Mammary epithelial cell (primary cell): ENCODE measurements at regions not wholly inside any gene's neighbourhood (a gene's known extent, or its start where the extent isn't known, plus 50 kb on each side); places are given as distances from the start of the nearest gene placed in this dataset.

ENCODE experiments used
- EZH2 ChIP-seq: IDR thresholded peaks from 2 replicates; pipeline ENCODE4 v1.6.1; 2012; ENCODE audit warnings: low read length, inconsistent platforms, borderline replicate concordance
- TF ChIP-seq, protein P1 (sequence below), 2 donors: IDR thresholded peaks in 1 of 2; conservative IDR thresholded peaks in 1 of 2; 2 replicates each; pipeline ENCODE4 v1.5.1; 2011 to 2012; ENCODE audit warnings: inconsistent platforms in 2 of 2, low read length in 2 of 2, mild to moderate bottlenecking in 2 of 2, control low read depth in 1 of 2, low read depth in 1 of 2; ENCODE audit not compliant: insufficient read depth in 1 of 2; ENCODE audit errors: extremely low read depth in 1 of 2

DNA sequence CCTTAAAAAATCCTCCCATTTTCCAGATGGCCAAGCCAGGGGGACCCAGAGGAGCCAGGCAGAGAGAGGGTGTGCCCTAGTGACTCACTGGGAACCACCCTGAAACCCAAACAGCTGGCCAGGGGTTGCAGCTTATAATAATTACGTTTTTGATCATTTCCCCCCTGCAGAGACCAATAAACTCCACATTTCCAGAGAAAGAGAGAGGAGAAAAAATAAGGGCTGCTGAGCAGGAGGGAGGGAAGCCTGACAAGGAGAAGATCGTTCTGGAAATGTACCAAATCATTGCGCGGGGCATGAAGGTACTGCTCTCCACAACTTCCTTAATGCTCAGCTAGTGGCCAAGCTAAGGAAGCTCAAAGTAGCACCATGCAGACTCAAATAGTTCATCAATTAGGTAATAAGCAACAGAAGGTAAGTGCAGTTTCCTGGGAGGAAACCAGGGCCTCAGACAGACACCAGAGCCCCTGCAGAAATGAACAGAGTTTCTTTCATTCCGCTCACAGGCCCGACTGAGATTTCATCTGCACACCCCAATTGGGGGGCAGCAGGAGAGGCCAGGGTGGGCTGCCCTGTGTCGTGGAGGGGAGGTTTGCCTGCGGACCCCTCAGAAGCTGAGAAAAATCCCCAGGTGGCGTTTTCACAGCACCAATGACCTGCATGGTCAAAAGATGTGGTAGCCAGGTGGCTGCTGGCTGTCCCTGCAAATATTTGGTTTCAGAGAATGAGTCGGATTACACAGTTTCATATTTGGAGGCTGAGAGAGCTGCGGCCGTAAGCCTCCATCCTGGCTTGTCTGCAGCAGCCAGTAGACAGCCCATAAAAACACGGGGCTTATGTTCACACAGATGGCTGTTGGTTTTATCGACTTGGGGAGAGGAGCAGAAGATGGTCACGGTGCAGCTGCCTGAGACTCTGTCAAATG is 153.2 kb upstream of the LYZL2 start:
- TF ChIP-seq, protein P1, sequence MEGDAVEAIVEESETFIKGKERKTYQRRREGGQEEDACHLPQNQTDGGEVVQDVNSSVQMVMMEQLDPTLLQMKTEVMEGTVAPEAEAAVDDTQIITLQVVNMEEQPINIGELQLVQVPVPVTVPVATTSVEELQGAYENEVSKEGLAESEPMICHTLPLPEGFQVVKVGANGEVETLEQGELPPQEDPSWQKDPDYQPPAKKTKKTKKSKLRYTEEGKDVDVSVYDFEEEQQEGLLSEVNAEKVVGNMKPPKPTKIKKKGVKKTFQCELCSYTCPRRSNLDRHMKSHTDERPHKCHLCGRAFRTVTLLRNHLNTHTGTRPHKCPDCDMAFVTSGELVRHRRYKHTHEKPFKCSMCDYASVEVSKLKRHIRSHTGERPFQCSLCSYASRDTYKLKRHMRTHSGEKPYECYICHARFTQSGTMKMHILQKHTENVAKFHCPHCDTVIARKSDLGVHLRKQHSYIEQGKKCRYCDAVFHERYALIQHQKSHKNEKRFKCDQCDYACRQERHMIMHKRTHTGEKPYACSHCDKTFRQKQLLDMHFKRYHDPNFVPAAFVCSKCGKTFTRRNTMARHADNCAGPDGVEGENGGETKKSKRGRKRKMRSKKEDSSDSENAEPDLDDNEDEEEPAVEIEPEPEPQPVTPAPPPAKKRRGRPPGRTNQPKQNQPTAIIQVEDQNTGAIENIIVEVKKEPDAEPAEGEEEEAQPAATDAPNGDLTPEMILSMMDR (conservative IDR thresholded peaks at IDR 0.05 in 1 of 2, IDR thresholded peaks at IDR 0.05 in 1 of 2; ENCODE audit: extremely low read depth in 1 of 2, insufficient read depth in 1 of 2, low read depth in 1 of 2, low read length in 2 of 2): no peak
- no peak for TF ChIP-seq EZH2
